Rectal smooth muscle tissue (tissue), 1 donor: ENCODE measurements at regions not wholly inside any gene's neighbourhood (a gene's known extent, or its start where the extent isn't known, plus 50 kb on each side); places are given as distances from the start of the nearest gene placed in this dataset.

Experiments used
- H3K27ac ChIP-seq: one replicate; pipeline ENCODE4 v1.7.0; 2013; ENCODE audit warnings: low read depth, low read length, inconsistent platforms
- H3K27me3 ChIP-seq: one replicate; pipeline ENCODE4 v1.7.0; 2013; ENCODE audit warnings: low read length; ENCODE audit not compliant: control insufficient read depth, insufficient read depth
- H3K36me3 ChIP-seq: one replicate; pipeline ENCODE4 v1.7.0; 2013; ENCODE audit warnings: low read length; ENCODE audit not compliant: control insufficient read depth, insufficient read depth
- H3K4me1 ChIP-seq: one replicate; pipeline ENCODE4 v1.7.0; 2013; ENCODE audit warnings: low read length; ENCODE audit not compliant: control insufficient read depth, insufficient read depth
- H3K4me3 ChIP-seq: one replicate; pipeline ENCODE4 v1.7.0; 2013; ENCODE audit warnings: low read length
- H3K9ac ChIP-seq: one replicate; pipeline ENCODE4 v1.7.0; 2013; ENCODE audit warnings: low read length

DNA sequence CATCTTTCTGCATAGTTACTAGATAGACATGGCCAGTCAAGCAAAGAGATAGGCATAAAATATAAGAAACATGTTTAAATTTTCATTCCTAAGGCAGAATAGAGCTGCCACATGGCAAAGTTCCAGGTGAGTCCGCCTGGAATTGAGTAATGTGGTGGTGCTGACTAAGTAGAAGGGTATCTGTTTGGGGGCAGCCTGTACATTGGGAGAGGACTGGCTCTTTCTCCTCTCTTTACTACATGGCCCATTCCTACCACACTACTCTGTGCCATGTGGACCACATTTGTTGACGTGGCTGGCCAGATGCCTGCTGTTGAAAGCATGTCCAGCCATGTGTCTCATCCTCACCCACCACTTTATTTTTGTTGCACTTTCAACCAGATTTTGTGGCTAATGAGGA lies 354.0 kb downstream of the ETNK1 start:
- no peaks in the 10 kb centered on the region for H3K4me1 ChIP-seq
- H3K4me3 ChIP-seq: no peak overlapping the region
- no peak overlapping the region for H3K9ac ChIP-seq
- no peak overlapping the region for H3K27ac ChIP-seq
- no peaks in the 10 kb centered on the region for H3K36me3 ChIP-seq
- no peaks in the 10 kb centered on the region for H3K27me3 ChIP-seq

GRCh38 chr12:22979854-22980469 lies 355.0 kb downstream of the ETNK1 start:
- Histone ChIP-seq H3K36me3 (no peaks in the 10 kb centered on the region), H3K27me3 (no peaks in the 10 kb centered on the region), H3K9ac (no peak overlapping the region), H3K4me3 (no peak overlapping the region), H3K4me1 (no peaks in the 10 kb centered on the region), H3K27ac (no peak overlapping the region)

DNA sequence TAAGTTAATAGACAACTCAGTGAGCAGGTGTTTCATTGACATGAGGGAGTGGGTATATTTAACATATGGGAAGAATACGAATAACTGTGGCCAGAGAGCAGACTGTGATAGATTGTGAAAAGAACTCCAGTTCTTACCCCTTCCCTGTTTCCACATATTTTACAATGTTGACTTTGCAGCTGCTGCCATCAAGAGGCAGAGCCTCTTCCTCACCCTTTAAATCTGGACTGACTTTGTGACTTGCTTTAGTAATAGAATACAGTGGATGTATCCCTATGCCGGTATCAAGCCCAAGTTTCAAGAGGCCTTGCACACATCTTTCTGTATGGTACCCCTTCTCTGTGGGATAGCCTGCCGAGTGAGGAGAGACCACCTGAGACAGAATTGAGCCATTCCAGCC lies 356.7 kb downstream of the ETNK1 start:
- Histone ChIP-seq H3K27ac (no peak overlapping the region), H3K9ac (no peak overlapping the region), H3K4me3 (no peak overlapping the region), H3K36me3 (no peaks in the 10 kb centered on the region), H3K27me3 (no peaks in the 10 kb centered on the region), H3K4me1 (no peaks in the 10 kb centered on the region)

DNA sequence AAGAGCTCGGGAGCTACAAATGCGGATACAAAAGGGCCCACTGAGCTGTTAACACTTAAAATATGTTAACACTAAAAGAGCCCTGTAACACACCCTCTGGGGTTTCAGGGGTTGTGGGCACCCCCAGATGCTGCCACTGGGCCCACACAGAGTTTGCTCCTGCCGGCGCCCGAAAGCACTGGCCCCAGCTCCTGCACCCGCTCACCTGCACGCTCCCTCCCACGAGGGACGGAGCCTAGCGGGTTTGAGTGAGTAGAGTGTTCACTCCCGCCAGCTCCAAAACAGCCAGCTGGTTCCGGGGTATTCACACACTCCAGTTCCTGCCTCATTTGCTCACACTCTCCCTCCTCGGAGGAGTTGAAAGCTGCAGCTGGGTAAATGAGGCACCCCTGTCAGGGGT lies 357.7 kb downstream of the ETNK1 start:
- Histone ChIP-seq H3K27ac (no peak overlapping the region), H3K27me3 (no peaks in the 10 kb centered on the region), H3K36me3 (no peaks in the 10 kb centered on the region), H3K4me3 (no peak overlapping the region), H3K9ac (no peak overlapping the region), H3K4me1 (no peaks in the 10 kb centered on the region)

DNA sequence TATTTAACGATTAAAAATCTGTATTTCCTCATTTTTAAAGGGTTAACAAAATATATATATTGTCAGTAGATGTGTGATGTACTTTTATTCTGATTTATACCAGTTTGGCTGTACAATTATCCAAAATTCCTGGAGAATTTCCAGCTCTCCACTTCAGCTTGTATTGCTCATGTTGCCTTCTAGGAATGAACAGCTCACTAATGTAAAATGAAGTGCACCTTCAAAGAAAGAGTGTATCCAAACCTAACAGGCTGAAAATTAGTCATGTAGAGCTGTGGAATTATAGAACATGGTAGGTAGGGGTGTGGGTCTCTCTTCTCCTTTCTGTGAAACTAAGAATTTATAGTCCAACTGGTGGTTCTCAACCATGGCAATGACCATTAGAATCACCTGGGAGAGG lies 362.0 kb downstream of the ETNK1 start:
- Histone ChIP-seq H3K36me3 (no peaks in the 10 kb centered on the region), H3K27ac (no peak overlapping the region), H3K9ac (no peak overlapping the region), H3K4me1 (no peaks in the 10 kb centered on the region), H3K4me3 (no peak overlapping the region), H3K27me3 (no peaks in the 10 kb centered on the region)

- Histone ChIP-seq H3K36me3 (no peaks in the 10 kb centered on the region), H3K4me3 (no peak overlapping the region), H3K4me1 (no peaks in the 10 kb centered on the region), H3K27me3 (no peaks in the 10 kb centered on the region), H3K27ac (no peak overlapping the region), H3K9ac (no peak overlapping the region)
Observed at GRCh38 chr12:22990501-22990900, 365.5 kb downstream of the ETNK1 start.

DNA sequence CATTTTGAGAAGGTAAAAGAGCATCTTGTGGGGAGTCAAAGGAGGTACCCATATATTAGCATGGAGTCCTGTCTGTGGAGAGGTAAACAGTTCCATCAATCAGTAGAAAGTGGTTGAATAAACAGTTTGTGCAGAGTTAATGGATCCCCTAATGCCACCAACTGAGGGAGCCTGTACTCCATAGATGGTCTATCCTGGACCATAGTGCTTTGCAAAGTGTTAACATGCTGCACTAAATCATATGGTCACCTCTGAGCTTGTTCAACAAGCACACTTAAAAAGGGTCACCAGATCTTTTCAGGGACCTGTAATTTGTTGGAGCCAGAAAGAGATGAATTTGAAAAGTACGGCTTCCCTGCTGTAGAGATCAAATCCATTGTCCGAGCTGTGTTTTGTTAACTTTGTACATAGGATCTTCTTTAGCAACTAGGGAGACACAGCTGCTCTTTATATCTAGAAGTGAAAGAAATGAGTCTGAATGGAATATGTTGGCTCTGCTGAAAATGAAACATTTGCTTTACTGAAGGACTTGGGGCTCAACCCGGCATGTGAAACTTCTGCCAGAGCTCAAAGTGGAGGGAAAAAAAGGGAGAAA lies 366.4 kb downstream of the ETNK1 start:
- H3K27me3 ChIP-seq: no peaks in the 10 kb centered on the region
- H3K27ac ChIP-seq: no peak overlapping the region
- H3K9ac ChIP-seq: no peak overlapping the region
- no peaks in the 10 kb centered on the region for H3K4me1 ChIP-seq
- H3K4me3 ChIP-seq: no peak overlapping the region
- H3K36me3 ChIP-seq: no peaks in the 10 kb centered on the region

DNA sequence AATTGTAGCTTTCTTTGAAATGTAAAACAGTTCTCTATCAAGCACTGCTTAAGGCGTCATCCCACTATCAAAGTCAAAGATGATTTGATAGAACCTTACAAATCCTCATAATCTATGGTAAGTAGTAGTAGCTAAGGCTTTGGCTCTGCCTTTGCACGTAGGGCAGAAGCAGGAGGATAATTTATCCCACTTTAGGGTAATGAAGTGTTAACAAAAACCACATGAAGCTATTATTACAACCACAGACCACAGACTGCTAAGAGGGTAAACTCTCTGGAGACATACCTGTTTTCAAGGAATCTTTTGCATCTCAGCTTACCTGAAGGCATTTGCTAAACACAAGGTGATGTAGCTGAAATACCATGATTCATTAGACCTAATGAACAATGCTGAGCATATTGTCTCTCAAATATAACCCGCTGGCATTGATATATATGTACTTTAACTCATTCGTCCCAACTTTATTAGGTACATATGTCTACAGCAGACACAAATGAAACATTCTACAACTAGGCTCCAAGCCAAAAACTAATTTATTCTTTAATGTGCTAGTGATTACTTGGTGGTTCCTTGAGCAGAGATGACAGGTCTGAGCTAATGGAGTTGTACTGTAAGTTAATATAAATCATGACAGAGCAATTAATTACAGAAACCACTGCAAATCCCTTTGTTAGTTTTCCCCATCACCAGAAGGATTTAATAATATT lies 368.8 kb downstream of the ETNK1 start:
- H3K4me3 ChIP-seq: no peak overlapping the region
- no peak overlapping the region for H3K9ac ChIP-seq
- H3K27me3 ChIP-seq: no peaks in the 10 kb centered on the region
- no peaks in the 10 kb centered on the region for H3K36me3 ChIP-seq
- H3K27ac ChIP-seq: no peak overlapping the region
- H3K4me1 ChIP-seq: no peaks in the 10 kb centered on the region

GRCh38 chr12:22994316-22994675 lies 369.3 kb downstream of the ETNK1 start:
- Histone ChIP-seq H3K4me3 (no peak overlapping the region), H3K36me3 (no peaks in the 10 kb centered on the region), H3K9ac (no peak overlapping the region), H3K27ac (no peak overlapping the region), H3K27me3 (no peaks in the 10 kb centered on the region), H3K4me1 (no peaks in the 10 kb centered on the region)

- no peaks in the 10 kb centered on the region for H3K27me3 ChIP-seq
- no peaks in the 10 kb centered on the region for H3K4me1 ChIP-seq
- H3K27ac ChIP-seq: no peak overlapping the region
- H3K9ac ChIP-seq: no peak overlapping the region
- no peak overlapping the region for H3K4me3 ChIP-seq
- H3K36me3 ChIP-seq: no peaks in the 10 kb centered on the region
Observed at GRCh38 chr12:23001487-23001886, 376.5 kb downstream of the ETNK1 start.

DNA sequence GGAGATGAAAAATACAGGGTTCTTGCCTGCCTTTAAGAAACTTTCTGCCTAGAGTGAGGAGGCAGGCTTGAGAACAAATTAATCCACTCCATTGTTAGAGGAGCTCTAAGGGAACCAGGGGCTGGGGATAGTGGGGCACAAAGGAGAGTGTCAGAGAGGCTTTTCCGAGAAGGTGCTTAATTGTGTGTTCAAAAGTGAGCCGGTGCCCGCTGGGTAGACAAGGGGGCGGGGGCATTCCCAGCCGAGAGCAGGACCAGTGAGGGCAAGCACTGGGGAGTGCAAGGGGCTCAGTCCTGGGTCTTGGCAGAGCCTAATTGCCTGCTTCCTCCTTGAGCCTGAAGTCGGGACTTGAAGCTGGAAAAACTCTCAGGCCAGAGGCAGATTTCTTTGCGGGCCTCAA lies 377.4 kb downstream of the ETNK1 start:
- Histone ChIP-seq H3K4me1 (no peaks in the 10 kb centered on the region), H3K36me3 (no peaks in the 10 kb centered on the region), H3K4me3 (no peak overlapping the region), H3K9ac (no peak overlapping the region), H3K27ac (no peak overlapping the region), H3K27me3 (no peaks in the 10 kb centered on the region)

GRCh38 chr12:23004473-23005020 lies 379.6 kb downstream of the ETNK1 start:
- Histone ChIP-seq H3K27ac (no peak overlapping the region), H3K4me1 (peaks cover 4% of the 10 kb centered on the region), H3K27me3 (no peaks in the 10 kb centered on the region), H3K36me3 (no peaks in the 10 kb centered on the region), H3K4me3 (no peak overlapping the region), H3K9ac (no peak overlapping the region)

- no peaks in the 10 kb centered on the region for H3K36me3 ChIP-seq
- H3K9ac ChIP-seq: no peak overlapping the region
- no peak overlapping the region for H3K27ac ChIP-seq
- peaks cover 4% of the 10 kb centered on the region for H3K4me1 ChIP-seq
- H3K4me3 ChIP-seq: no peak overlapping the region
- no peaks in the 10 kb centered on the region for H3K27me3 ChIP-seq
Observed at GRCh38 chr12:23005387-23005786, 380.4 kb downstream of the ETNK1 start.
